ENCODE measurements at regions not wholly inside any gene's neighbourhood (a gene's known extent, or its start where the extent isn't known, plus 50 kb on each side); places are given as distances from the start of the nearest gene placed in this dataset.

DNA sequence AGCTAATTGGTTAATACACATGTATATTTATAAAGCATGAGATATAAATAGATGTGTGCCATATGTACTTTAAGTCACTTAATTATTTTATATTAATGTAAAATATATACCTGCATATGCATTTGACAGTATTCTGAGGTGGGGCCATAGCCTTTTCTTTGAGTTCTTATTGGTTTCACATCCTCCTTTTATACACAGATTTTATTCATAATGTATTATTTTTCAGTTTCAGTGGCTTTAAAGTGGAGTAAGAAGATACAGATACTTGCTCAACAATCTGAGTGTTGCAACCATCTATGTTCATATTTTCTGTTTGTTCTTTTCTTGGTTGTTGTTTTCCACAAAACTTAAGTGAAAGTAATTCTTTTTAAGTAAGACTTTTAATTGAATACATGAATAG is 436.5 kb downstream of the RND3 start:
- Histone ChIP-seq H3K27me3 (no peaks in the 10 kb centered on the region), H3K4me3 (no peak overlapping the region), H3K4me1 (no peaks in the 10 kb centered on the region), H3K9me3 (no peaks in the 10 kb centered on the region), H3K27ac (no peak overlapping the region), H3K36me3 (no peaks in the 10 kb centered on the region)
- DNase-seq (ENCODE audit: low spot score in 2 of 2), result no peak
- no peak for TF ChIP-seq POLR2A (IDR thresholded peaks at IDR 0.05)
- TF ChIP-seq EP300 (IDR thresholded peaks at IDR 0.05), result no peak
- TF ChIP-seq CTCF (IDR thresholded peaks at IDR 0.05), result no peak
- no peak for TF ChIP-seq POLR2AphosphoS5 (IDR thresholded peaks at IDR 0.05)

DNA sequence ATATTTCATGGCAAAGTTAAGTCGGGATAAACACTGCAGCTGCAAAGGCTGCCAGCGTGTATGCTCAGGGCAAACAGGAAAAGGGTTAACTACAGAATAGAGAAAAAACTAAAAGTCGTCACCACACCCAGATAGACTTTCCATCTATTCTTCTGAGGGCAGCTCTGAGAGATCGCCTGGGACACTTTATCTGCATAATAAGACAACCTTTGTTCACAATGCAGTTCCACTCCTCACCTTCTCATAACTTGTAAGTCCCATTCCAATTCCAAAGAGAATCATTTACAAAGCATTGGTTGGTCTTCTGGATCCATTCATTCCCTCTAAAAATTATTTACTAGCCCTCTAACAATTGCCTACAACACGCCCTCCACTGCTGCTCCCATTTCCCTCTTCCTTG is 437.4 kb downstream of the RND3 start:
- Histone ChIP-seq H3K27ac (no peak overlapping the region), H3K27me3 (no peaks in the 10 kb centered on the region), H3K9me3 (no peaks in the 10 kb centered on the region), H3K36me3 (no peaks in the 10 kb centered on the region), H3K4me1 (no peaks in the 10 kb centered on the region), H3K4me3 (no peak overlapping the region)
- 82% methylated on average over 5 of the region's 5 CpGs for WGBS
- TF ChIP-seq POLR2AphosphoS5 (IDR thresholded peaks at IDR 0.05) (no peak), EP300 (IDR thresholded peaks at IDR 0.05) (no peak)
- no peak for DNase-seq (ENCODE audit: low spot score in 2 of 2)

DNA sequence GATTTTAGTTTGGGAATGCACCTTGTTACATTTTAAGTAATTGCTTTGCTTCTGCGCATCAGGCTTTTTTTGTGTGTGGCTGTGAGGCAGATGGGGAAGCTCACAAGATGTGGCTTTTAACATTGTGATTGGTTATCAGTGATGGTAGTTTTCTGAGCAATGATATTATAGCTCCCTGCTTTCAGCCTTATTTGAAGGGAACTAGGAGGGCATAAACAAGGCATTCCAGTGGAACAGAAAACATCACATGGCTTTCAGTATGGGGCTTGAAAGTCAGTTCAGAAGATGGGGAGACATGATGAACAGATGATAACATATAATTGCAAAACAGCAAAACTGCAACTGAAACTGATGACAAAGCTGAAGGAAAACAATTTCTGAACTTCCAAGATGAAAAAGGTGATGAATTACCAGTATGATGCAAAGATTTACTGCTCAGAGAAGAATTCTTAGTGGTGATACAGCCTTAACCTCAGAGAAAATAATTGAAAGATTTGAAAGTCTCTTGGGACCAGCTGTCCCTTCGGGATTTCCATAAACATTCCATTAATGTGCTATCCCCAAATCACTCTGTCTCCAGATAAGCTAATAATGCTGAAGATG is 439.7 kb downstream of the RND3 start:
- H3K36me3 ChIP-seq, result no peaks in the 10 kb centered on the region
- H3K27me3 ChIP-seq, result no peaks in the 10 kb centered on the region
- WGBS, result 86% methylated on average over 2 of the region's 2 CpGs
- TF ChIP-seq POLR2A (IDR thresholded peaks at IDR 0.05) (no peak), POLR2AphosphoS5 (IDR thresholded peaks at IDR 0.05) (no peak), CTCF (IDR thresholded peaks at IDR 0.05) (no peak), EP300 (IDR thresholded peaks at IDR 0.05) (no peak)
- H3K27ac ChIP-seq, result no peak overlapping the region
- H3K9me3 ChIP-seq, result no peaks in the 10 kb centered on the region
- no peak overlapping the region for H3K4me3 ChIP-seq
- no peaks in the 10 kb centered on the region for H3K4me1 ChIP-seq
- no peak for DNase-seq (ENCODE audit: low spot score in 2 of 2)

DNA sequence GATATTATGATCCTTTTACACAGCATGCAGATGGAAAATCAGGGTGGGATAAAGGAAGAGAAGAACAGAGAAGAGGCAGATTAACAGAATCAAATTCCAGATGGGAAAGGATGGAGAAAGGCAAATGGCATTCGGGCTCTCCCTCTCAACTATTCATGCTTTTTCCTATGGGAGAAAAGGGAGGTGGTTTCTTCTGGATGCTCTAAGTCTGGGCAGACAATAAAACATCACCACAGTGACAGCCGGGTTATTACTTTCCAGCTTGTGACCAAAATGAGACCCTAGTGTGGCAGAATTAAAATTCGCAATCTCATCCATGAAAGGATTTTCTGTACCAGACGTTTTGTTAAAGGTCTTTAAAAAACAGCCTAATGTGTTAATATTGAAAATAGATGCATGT is 440.7 kb downstream of the RND3 start:
- no peaks in the 10 kb centered on the region for H3K36me3 ChIP-seq
- WGBS, result 61% methylated on average over 4 of the region's 4 CpGs
- no peak overlapping the region for H3K4me3 ChIP-seq
- TF ChIP-seq EP300 (IDR thresholded peaks at IDR 0.05), result no peak
- TF ChIP-seq POLR2A (IDR thresholded peaks at IDR 0.05), result no peak
- TF ChIP-seq POLR2AphosphoS5 (IDR thresholded peaks at IDR 0.05), result no peak
- TF ChIP-seq CTCF (IDR thresholded peaks at IDR 0.05), result no peak
- no peaks in the 10 kb centered on the region for H3K9me3 ChIP-seq
- no peaks in the 10 kb centered on the region for H3K27me3 ChIP-seq
- DNase-seq (ENCODE audit: low spot score in 2 of 2), result no peak
- no peak overlapping the region for H3K27ac ChIP-seq
- no peaks in the 10 kb centered on the region for H3K4me1 ChIP-seq

- WGBS, result 60% methylated on average over 5 of the region's 5 CpGs
- DNase-seq (ENCODE audit: low spot score in 2 of 2), result no peak
- Histone ChIP-seq H3K4me1 (no peaks in the 10 kb centered on the region), H3K36me3 (no peaks in the 10 kb centered on the region), H3K27me3 (no peaks in the 10 kb centered on the region), H3K27ac (no peak overlapping the region), H3K9me3 (no peaks in the 10 kb centered on the region), H3K4me3 (no peak overlapping the region)
- no peak for TF ChIP-seq POLR2A (IDR thresholded peaks at IDR 0.05)
- TF ChIP-seq POLR2AphosphoS5 (IDR thresholded peaks at IDR 0.05), result no peak
- no peak for TF ChIP-seq EP300 (IDR thresholded peaks at IDR 0.05)
- TF ChIP-seq CTCF (IDR thresholded peaks at IDR 0.05), result no peak
Measured at GRCh38 chr2:150046211-150046610, 441.3 kb downstream of the RND3 start.

- Histone ChIP-seq H3K27me3 (no peaks in the 10 kb centered on the region), H3K36me3 (no peaks in the 10 kb centered on the region), H3K4me1 (no peaks in the 10 kb centered on the region), H3K4me3 (no peak overlapping the region), H3K9me3 (no peaks in the 10 kb centered on the region), H3K27ac (no peak overlapping the region)
- no peak for DNase-seq (ENCODE audit: low spot score in 2 of 2)
- TF ChIP-seq POLR2A (IDR thresholded peaks at IDR 0.05) (no peak), EP300 (IDR thresholded peaks at IDR 0.05) (no peak), POLR2AphosphoS5 (IDR thresholded peaks at IDR 0.05) (no peak), CTCF (IDR thresholded peaks at IDR 0.05) (no peak)
- 88% methylated on average over 4 of the region's 4 CpGs for whole genome bisulfite sequencing
Measured at GRCh38 chr2:150045601-150046000, 441.9 kb downstream of the RND3 start.

Measured in suprapubic skin (tissue), 4 donors.